HG03097 (cell line): ENCODE measurements at regions not wholly inside any gene's neighbourhood (a gene's known extent, or its start where the extent isn't known, plus 50 kb on each side); places are given as distances from the start of the nearest gene placed in this dataset.
"Not testable (repeated sequence)": the region's sequence is repeated elsewhere in the genome, so short reads cannot be mapped to it uniquely, and the experiment has no call there.

Experiments used
- ATAC-seq: cut with Tn5 transposase; IDR thresholded peaks from one replicate; pipeline ENCODE4 v1.9.1; 2021; ENCODE audit not compliant: unreplicated experiment, low FRiP score

DNA sequence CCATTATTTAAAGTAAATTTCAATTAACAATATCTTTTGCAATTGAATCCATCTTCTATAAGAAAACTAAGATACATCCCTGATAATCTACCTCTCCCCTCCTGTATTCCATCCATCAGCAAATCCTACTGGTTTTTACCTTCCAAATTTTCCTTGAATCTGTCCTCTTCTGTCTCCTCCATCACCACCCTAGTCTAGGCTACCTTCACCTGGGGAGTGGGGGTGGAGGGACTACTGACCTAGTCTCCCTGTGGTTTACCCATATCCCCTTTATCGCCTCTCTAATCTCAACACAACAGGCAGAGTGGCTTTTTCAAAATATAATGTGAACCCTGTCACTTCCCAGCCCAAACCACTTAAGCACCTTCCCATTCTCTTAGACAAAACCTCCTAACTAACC, 327.8 kb downstream of the FAM72C start:
- not testable (repeated sequence) for ATAC-seq

DNA sequence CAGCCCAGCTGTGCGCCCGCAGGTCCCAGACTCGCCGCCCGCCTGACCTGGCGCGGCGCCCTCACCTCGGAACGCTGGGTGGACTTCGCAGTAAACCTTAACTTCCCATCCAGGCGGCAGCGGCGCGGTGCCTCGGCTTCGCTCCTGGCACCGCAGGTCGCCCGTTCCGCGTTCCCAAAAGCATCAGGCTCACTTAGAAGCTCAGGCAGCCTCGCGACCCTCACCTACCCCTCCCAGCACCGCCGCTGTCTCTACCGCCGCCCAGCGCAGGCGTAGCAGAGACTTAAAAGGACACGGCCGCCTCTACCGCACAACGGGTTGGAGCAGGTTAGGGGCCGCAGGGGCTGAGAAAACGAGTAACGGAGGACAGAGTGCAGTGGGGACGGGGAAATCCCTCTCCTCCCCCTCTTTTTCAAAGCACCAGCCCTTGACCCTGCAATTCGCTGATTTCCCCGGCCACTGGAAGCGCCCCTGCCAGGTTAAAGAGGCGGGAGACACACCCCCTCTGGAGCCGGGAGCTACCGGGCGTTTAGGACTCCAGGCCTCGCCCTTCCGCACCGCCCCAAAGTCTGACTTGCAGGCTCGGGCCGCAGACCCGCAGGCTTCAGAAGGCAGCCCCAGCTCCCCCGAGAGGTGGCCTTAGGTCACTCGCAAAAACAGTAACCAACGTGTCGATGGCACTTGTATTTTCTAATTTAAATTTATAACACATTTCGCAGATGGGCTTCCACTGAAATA, 328.5 kb downstream of the FAM72C start:
- no peak for ATAC-seq

DNA sequence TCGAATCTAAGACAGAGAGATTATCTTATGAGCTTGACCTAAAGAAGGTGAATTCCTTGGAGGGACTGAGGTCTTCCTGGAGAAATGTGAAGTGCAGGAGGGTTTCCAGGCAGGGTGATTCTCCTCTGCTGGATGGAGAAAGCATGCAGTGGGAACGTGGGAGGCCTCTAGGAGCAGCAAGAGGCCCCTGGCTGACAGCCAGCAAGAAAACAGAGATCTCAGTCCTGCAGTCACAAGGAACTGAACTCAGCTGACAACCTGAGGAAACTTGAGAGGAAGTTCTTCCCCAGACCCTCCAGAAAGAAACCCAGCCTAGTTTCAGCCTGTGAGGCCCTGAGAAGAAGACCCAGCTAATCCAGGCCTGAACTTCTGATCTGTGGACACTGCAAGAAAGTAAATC, 345.9 kb downstream of the FAM72C start:
- ATAC-seq: no peak

DNA sequence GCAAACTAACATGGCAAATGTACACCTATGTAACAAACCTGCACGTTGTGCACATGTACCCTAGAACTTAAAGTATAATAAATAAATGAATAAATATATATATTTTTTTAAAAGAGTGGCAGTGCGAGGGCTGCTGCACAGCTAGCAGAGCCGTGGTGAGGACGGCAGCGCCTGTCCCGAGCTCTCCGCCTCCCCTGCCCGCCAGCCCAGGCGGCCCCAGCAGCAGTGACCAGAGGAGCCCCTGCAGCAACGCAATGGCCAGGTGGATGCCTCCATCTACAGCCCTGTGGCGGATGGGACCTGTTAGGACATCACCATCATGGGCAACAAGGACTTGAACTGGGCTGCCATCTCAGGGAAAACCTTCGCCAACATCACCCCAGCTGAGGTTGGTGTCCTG, 351.9 kb downstream of the FAM72C start:
- ATAC-seq: no peak

DNA sequence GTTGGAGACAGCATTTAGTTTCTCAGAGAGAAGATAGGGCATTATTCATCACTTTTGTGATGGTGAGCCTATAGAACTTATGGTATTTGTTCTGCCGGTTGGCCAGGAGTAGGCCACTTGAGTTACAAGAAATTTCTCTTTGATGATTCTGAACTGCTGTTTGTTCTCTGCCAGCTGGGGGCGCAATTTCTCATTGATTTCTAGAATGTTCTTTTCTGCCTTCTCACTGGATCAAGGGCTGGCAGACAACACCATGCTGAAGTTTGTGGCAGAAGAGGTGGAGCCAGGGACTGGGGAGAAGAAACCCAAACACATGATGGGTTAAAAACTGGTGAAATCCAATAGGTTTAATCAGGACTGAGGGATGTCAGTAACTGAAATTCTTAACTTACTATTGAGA, 360.6 kb downstream of the FAM72C start:
- ATAC-seq: no peak

DNA sequence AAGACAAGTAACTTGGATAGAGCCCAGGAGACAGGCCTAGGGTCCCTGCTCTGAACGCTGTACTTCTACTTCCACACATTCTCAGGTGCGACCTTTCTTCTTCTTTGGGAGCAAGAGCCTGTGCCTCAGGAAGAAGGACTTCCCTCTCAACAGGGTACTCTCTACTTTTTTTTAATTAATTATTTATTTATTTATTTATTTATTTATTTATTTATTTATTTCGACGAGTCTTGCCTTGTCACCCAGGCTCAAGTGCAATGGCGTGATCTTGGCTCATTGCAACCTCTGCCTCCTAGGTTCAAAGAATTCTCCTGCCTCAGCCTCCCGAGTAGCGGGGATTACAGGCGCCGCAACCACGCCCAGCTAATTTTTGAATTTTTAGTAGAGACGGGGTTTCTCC, 361.6 kb downstream of the FAM72C start:
- no peak for ATAC-seq

DNA sequence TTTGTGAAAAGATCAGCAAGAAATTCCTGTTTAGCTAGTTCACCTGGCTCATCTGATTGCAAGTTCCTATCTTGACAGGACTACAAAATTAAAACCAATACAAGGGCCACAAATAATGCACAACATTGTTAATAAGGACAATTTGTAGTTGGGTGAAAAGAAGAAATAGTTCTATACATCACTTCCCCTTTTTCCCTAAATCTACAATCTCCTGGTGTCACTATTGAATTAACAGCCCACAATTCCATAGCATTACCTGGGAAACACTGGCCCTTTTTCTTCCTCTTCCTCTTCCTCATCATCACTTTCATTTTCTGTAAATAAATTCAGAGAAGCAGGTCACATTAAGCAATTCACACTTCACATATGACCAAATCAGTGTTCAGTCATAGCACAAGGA, 366.9 kb downstream of the FAM72C start:
- ATAC-seq: no peak

DNA sequence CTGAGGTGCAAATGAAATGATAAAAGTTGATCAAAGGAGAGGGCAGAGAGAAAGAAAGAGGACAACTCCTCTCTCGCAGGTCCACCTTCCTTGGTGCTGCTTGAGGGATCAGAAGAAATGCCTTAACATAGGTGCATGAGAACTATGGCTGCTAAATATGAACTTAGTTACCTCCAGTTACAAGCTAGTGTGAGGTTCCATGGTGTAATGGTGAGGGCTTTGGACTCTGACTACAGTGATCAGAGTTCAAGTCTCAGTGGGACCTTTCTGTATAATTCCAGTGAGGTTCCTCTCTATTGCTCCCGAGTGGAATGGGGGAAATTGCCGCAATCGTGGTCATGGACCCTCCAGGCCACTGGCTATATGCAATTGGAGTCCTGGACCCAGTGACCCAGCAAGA, 387.3 kb downstream of the FAM72C start:
- ATAC-seq: no peak

DNA sequence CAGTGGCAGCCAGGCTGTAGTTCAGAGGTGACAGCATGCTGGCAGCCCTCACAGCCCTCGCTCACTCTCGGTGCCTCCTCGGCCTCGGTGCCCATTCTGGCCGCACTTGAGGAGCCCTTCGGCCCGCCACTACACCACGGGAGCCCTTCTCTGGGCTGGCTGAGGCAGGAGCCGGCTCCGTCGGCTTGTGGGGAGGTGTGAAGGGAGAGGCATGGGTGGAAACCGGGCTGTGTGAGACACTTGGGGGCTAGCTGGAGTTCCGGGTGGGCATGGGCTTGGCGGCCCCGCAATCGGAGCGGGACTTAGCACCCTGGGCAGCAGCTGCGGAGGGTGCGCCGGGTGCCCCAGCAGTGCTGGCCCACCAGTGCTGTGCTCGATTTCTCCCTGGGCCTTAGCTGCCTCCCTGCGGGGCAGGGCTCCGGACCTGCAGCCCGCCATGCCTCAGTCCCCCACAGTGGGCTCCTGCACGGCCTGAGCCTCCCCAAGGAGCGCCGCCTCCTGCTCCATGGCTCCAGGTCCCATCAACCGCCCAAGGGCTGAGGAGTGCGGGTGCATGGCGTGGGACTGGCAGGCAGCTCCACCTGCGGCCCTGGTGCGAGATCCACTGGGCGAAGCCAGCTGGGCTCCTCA, 396.8 kb downstream of the FAM72C start:
- ATAC-seq: no peak

DNA sequence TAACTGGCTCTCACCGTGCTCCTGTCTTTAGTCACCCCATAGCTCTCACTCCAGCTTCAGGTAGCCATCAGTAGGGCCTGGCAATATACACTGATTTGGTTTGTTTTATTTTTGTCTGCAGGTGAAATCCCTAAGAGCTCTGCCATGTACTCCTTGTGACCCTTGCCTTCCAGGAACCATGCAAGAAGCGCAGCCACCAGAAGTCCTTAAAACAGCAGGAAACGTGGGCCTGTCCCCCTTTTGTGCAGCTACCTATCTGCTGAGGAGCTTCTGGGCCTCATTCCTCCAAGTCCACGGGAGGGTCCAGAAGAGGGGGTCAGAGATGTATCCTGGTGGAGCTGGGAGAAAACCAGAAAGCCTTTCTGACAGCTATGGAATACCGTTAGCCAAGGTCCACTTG, 399.1 kb downstream of the FAM72C start:
- not testable (repeated sequence) for ATAC-seq

DNA sequence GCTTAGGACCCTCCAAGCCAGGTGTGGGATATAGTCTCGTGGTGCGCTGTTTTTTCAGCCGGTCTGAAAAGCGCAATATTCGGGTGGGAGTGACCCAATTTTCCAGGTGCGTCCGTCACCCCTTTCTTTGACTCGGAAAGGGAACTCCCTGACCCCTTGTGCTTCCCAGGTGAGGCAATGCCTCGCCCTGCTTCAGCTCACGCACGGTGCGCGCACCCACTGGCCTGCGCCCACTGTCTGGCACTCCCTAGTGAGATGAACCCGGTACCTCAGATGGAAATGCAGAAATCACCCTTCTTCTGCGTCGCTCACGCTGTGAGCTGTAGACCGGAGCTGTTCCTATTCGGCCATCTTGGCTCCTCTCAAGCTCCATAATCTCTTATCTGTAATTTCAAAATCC, 408.0 kb downstream of the FAM72C start:
- not testable (repeated sequence) for ATAC-seq

DNA sequence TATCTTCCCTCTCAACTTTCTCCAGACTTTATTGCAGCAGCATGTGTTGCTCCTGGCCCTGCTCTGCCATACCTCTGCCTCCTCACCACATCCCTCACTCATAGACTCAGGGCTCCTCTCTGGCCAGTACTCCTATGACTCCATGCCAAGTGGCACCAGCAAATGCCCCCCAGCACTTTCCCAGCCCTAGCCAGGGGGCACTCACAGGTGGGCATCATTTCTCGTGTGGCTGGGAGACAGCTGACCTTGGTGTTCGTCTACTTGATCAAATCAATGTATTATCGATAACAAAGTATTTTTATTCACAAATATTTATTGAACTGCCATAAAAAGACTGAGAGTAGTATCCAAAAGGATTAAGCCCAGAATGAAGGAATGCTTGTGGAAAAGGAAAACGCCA, 418.2 kb downstream of the FAM72C start:
- ATAC-seq: no peak

DNA sequence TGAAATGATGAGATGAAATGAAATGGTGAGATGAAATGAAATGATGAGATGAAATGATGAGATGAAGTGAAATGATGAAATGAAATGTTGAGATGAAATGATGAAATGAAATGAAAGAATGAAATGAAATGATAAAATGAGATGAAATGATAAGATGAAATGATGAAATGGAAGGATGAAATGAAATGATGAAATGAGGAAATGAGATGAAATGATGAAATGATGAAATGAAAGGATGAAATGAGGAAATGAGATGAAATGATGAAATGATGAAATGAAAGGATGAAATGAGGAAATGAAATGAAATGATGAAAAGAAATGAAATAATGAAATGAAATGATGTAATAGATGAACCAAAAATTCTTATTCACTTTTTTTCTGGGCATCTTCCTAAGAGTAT, 467.1 kb downstream of the FAM72C start:
- ATAC-seq: not testable (repeated sequence)

DNA sequence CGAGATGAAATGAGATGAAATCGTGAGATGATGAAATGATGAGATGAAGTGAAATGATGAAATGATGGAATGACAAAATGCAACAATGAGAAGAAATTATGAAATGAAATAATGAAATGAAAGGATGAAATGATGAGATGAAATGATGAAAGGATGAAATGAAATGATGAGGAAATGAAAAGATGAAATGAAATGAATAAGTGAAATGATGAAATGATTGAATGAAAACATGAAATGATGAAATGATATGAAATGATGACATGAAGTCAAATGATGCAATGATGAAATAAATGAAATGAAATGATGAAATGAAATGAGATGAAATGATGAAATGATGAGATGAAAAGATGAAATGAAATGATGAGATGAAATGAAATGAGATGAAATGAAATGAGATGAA, 467.7 kb downstream of the FAM72C start:
- ATAC-seq: not testable (repeated sequence)

DNA sequence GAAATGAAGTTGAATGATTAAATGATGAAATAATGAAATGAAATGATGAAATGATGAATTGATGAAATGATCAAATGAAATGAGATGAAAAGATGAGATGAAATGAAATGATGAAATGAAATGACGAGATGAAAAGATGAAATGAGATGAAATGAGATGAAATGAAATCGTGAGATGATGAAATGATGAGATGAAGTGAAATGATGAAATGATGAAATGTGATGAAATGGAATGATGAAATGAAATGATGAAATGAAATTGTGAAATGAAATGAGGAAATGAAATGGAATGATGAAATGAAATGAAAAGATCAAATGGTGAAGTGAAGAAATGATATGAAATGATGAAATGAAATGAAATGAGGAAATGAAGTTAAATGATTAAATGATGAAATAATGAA, 468.7 kb downstream of the FAM72C start:
- not testable (repeated sequence) for ATAC-seq

DNA sequence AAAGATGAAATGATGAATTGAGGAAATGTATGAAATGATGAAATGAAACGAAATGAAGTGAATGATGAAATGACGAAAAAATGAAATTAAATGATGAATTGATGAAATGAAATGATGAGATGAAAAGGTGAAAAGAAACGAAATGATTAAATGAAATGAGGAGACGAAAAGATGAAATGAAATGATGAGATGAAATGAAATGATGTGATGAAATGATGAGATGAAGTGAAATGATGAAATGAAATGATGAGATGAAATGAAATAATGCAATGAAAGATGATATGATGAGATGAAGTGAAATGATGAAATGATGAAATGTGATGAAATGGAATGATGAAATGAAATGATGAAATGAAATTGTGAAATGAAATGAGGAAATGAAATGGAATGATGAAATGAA, 469.7 kb downstream of the FAM72C start:
- not testable (repeated sequence) for ATAC-seq

DNA sequence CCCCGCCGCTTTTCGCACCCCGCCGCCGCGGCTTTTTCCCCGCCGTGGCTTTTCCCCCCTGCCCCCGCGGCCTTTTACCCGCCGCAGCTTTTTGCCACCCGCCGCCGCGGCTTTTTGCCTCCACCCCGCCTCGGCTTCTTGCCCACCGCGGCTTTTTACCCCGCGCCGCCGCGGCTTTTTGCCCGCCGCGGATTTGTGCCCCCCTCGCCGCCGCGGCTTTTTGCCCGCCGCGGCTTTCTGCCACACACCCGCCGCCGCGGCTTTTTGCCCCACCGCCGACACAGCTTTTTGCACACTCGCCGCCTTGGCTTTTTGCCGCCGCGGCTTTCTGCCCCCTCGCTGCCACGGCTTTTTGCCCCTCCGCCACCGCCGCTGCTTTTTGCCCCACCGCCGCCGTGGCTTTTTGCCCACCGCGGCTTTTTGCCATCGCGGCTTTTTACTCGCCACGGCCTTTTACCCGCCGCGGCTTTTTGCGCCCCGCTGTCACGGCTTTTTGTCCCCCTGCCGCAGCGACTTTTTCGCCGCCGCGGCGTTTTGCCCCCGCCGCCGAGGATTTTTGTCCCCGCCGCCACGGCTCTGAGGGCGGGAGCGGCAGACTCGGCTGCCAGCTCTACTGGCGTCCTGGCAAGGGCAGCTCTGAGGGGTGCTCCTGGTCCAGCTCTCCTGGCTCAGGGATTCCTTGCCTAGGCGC, 473.6 kb downstream of the FAM72C start:
- ATAC-seq: not testable (repeated sequence)

DNA sequence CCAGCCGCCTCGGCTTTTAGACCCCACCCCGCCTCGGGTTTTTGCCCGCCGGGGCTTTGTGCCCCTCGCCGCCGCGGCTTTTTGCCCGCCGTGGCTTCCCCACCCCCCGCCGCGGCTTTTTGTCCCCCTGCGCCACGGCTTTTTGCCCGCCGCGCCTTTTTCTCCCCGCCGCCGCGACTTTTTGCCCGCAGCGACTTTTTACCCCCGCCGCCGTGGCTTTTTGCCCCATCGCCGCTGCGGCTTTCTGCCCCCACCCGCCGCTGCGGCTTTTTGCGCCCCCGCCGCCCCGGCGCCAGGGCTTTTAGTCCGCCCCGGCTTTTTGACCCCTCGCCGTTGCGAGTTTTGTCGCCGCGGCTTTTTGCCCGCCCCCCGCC, 474.4 kb downstream of the FAM72C start:
- ATAC-seq: no peak

DNA sequence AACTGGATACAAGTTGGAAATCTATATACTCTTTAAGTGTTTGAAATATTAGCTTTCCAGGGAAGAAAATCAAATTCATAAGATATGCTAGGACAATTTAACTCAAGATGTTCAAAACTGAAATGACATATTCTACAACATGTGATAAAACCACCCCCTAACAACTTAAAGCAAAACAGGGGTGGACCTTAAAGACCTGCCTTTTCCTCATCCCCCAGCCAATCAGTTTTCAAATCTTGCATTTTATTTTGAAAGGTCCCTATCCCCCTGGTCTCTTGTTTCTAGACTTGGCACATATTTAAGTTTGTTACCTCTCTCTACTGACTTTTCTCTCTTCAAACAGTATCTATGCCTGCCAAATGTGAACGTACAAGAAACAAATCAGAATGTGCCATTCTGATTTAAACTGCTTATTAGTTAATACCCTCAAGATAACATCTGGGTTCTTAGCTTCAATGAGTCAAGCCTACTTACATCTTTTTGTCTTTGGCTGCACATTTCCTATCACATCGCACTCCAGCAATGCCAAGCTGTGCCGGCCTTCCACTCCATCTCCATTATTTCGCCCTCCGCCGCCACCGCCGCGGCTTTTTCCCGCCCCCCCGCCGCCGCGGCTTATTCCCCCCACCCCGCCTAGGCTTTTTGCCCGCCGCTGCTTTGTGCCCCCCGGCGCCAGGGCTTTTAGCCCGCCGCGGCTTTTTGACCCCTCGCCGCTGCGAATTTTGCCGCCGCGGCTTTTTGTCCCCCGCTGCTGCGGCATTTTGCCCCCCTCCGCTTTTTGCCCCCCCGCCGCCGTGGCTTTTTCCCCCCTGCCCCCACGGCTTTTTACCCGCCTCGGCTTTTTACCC, 475.0 kb downstream of the FAM72C start:
- ATAC-seq: not testable (repeated sequence)
